ENCODE measurements at regions not wholly inside any gene's neighbourhood (a gene's known extent, or its start where the extent isn't known, plus 50 kb on each side); places are given as distances from the start of the nearest gene placed in this dataset.

DNA sequence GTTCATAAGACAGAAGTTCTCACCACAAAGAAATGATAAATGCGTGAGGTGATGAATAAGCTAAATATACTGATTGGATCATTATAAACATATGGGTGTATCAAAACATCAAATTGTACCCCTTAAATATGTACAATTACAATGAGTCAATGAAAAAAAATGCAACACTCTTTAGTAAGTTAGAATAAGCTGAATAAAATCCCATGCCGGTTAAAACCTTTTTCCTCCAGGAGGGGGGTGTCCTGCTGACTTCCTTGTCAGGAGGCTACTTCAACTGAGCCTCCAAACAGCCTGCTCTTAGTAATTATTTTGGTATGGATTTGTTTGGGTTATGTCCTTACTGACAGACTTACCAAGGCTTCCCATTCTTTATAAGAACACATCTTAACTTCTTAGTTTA lies 649.1 kb downstream of the INHBA start:
- TF ChIP-seq, protein P1, sequence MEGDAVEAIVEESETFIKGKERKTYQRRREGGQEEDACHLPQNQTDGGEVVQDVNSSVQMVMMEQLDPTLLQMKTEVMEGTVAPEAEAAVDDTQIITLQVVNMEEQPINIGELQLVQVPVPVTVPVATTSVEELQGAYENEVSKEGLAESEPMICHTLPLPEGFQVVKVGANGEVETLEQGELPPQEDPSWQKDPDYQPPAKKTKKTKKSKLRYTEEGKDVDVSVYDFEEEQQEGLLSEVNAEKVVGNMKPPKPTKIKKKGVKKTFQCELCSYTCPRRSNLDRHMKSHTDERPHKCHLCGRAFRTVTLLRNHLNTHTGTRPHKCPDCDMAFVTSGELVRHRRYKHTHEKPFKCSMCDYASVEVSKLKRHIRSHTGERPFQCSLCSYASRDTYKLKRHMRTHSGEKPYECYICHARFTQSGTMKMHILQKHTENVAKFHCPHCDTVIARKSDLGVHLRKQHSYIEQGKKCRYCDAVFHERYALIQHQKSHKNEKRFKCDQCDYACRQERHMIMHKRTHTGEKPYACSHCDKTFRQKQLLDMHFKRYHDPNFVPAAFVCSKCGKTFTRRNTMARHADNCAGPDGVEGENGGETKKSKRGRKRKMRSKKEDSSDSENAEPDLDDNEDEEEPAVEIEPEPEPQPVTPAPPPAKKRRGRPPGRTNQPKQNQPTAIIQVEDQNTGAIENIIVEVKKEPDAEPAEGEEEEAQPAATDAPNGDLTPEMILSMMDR (IDR thresholded peaks at IDR 0.05): no peak
- no peak for TF ChIP-seq EZH2phosphoT487 (IDR thresholded peaks at IDR 0.05)
- TF ChIP-seq EZH2 (IDR thresholded peaks at IDR 0.05): no peak

Measured in neural progenitor cell (in vitro differentiated cells).